ENCODE measurements at regions not wholly inside any gene's neighbourhood (a gene's known extent, or its start where the extent isn't known, plus 50 kb on each side); places are given as distances from the start of the nearest gene placed in this dataset.

DNA sequence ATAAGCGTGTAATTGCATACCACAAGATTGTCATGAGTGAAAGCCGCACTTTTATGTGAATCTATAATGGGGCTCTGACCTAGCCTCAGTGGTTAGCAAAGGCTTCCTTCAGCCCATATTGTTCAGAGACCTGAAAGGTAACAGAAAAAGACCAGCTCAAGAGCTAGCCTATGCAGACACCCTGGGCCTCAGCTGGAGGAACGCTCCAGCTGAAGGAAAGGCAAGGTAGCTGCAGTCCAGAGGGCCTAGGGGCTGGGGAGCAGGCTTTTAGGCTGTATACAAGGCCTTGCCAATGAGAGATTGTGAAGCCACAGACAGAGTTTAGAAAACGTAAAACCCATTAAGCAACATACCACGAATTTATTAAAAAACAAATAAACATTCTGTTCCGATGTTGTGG lies 246.6 kb upstream of the GHITM start:
- H3K27me3 ChIP-seq (ENCODE audit: low read length), result no peaks in the 10 kb centered on the region
- H3K4me2 ChIP-seq (ENCODE audit: low read depth, low read length, poor library complexity, severe bottlenecking), result no peak overlapping the region
- H3K4me3 ChIP-seq (ENCODE audit: insufficient read depth, low read length, poor library complexity, severe bottlenecking), result no peak overlapping the region
- no peak overlapping the region for H3K9ac ChIP-seq (ENCODE audit: low read length)
- H3F3A ChIP-seq (ENCODE audit: insufficient read depth), result no peaks in the 10 kb centered on the region
- no peaks in the 10 kb centered on the region for H3K36me3 ChIP-seq (ENCODE audit: low read length)
- no peaks in the 10 kb centered on the region for H3K9me3 ChIP-seq (ENCODE audit: insufficient read depth, low read length)
- no peaks in the 10 kb centered on the region for H4K20me1 ChIP-seq (ENCODE audit: low read depth, low read length)
- H3K79me2 ChIP-seq (ENCODE audit: insufficient read depth, low read length), result no peaks in the 10 kb centered on the region
- TF ChIP-seq EZH2phosphoT487 (conservative IDR thresholded peaks at IDR 0.05; ENCODE audit: low read length) (no peak), CTCF (IDR thresholded peaks at IDR 0.05; ENCODE audit: insufficient read depth, low read length, poor library complexity, severe bottlenecking) (no peak)
- no peak overlapping the region for H3K27ac ChIP-seq (ENCODE audit: low read depth, low read length)
- H2AFZ ChIP-seq (ENCODE audit: low read depth, low read length, severe bottlenecking), result no peak overlapping the region
- H3K9me2 ChIP-seq (replicated peaks; ENCODE audit: insufficient read depth, low read length), result no peaks in the 10 kb centered on the region

- Histone ChIP-seq H3K36me3 (ENCODE audit: low read length) (no peaks in the 10 kb centered on the region), H3F3A (ENCODE audit: insufficient read depth) (no peaks in the 10 kb centered on the region), H3K27me3 (ENCODE audit: low read length) (no peaks in the 10 kb centered on the region), H3K79me2 (ENCODE audit: insufficient read depth, low read length) (no peaks in the 10 kb centered on the region), H3K4me3 (ENCODE audit: insufficient read depth, low read length, poor library complexity, severe bottlenecking) (no peak overlapping the region), H4K20me1 (ENCODE audit: low read depth, low read length) (no peaks in the 10 kb centered on the region), H3K9me3 (ENCODE audit: insufficient read depth, low read length) (no peaks in the 10 kb centered on the region), H3K9ac (ENCODE audit: low read length) (no peak overlapping the region), H3K27ac (ENCODE audit: low read depth, low read length) (no peak overlapping the region), H2AFZ (ENCODE audit: low read depth, low read length, severe bottlenecking) (no peak overlapping the region), H3K4me2 (ENCODE audit: low read depth, low read length, poor library complexity, severe bottlenecking) (no peak overlapping the region), H3K9me2 (replicated peaks; ENCODE audit: insufficient read depth, low read length) (no peaks in the 10 kb centered on the region)
- TF ChIP-seq EZH2phosphoT487 (conservative IDR thresholded peaks at IDR 0.05; ENCODE audit: low read length) (no peak), CTCF (IDR thresholded peaks at IDR 0.05; ENCODE audit: insufficient read depth, low read length, poor library complexity, severe bottlenecking) (no peak)
These were observed 243.1 kb upstream of the GHITM start for GRCh38 chr10:83896219-83896618.

GRCh38 chr10:83897626-83898025 lies 241.7 kb upstream of the GHITM start:
- H3K4me3 ChIP-seq (ENCODE audit: insufficient read depth, low read length, poor library complexity, severe bottlenecking), result no peak overlapping the region
- TF ChIP-seq CTCF (IDR thresholded peaks at IDR 0.05; ENCODE audit: insufficient read depth, low read length, poor library complexity, severe bottlenecking) (no peak), EZH2phosphoT487 (conservative IDR thresholded peaks at IDR 0.05; ENCODE audit: low read length) (no peak)
- H3F3A ChIP-seq (ENCODE audit: insufficient read depth), result no peaks in the 10 kb centered on the region
- H3K9me3 ChIP-seq (ENCODE audit: insufficient read depth, low read length), result no peaks in the 10 kb centered on the region
- no peak overlapping the region for H3K9ac ChIP-seq (ENCODE audit: low read length)
- H3K79me2 ChIP-seq (ENCODE audit: insufficient read depth, low read length), result no peaks in the 10 kb centered on the region
- H3K4me2 ChIP-seq (ENCODE audit: low read depth, low read length, poor library complexity, severe bottlenecking), result no peak overlapping the region
- no peak overlapping the region for H2AFZ ChIP-seq (ENCODE audit: low read depth, low read length, severe bottlenecking)
- H3K27me3 ChIP-seq (ENCODE audit: low read length), result no peaks in the 10 kb centered on the region
- no peaks in the 10 kb centered on the region for H4K20me1 ChIP-seq (ENCODE audit: low read depth, low read length)
- H3K36me3 ChIP-seq (ENCODE audit: low read length), result no peaks in the 10 kb centered on the region
- H3K27ac ChIP-seq (ENCODE audit: low read depth, low read length), result no peak overlapping the region
- no peaks in the 10 kb centered on the region for H3K9me2 ChIP-seq (replicated peaks; ENCODE audit: insufficient read depth, low read length)

DNA sequence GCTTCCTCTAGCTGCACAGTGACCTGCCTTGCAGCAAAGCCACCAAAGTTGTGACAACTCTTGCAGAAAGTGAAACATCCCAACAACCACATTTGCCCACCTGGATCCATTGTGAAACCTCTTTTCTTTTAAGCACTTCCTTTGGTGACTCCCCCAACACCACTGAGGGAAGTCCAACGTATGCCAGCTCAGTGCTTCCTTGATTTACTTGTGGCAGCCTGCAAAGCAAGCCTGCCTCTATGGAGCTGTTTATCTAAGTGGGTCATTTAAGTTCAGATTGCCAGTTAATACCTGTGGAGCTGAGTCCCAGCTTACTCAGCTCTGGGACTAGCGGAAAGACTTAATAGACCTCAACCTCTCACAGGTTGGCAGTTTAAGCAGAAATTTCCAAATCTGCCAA lies 230.8 kb upstream of the GHITM start:
- Histone ChIP-seq H3F3A (ENCODE audit: insufficient read depth) (no peaks in the 10 kb centered on the region), H3K79me2 (ENCODE audit: insufficient read depth, low read length) (no peaks in the 10 kb centered on the region), H3K9ac (ENCODE audit: low read length) (no peak overlapping the region), H3K36me3 (ENCODE audit: low read length) (no peaks in the 10 kb centered on the region), H4K20me1 (ENCODE audit: low read depth, low read length) (no peaks in the 10 kb centered on the region), H2AFZ (ENCODE audit: low read depth, low read length, severe bottlenecking) (no peak overlapping the region), H3K4me2 (ENCODE audit: low read depth, low read length, poor library complexity, severe bottlenecking) (no peak overlapping the region), H3K9me2 (replicated peaks; ENCODE audit: insufficient read depth, low read length) (no peaks in the 10 kb centered on the region), H3K4me3 (ENCODE audit: insufficient read depth, low read length, poor library complexity, severe bottlenecking) (no peak overlapping the region), H3K27ac (ENCODE audit: low read depth, low read length) (no peak overlapping the region), H3K9me3 (ENCODE audit: insufficient read depth, low read length) (no peaks in the 10 kb centered on the region), H3K27me3 (ENCODE audit: low read length) (no peaks in the 10 kb centered on the region)
- TF ChIP-seq EZH2phosphoT487 (conservative IDR thresholded peaks at IDR 0.05; ENCODE audit: low read length), result no peak
- no peak for TF ChIP-seq CTCF (IDR thresholded peaks at IDR 0.05; ENCODE audit: insufficient read depth, low read length, poor library complexity, severe bottlenecking)

Data from SU-DHL-6 (cell line).